CD4-positive, alpha-beta T cell (primary cell): ENCODE measurements at regions not wholly inside any gene's neighbourhood (a gene's known extent, or its start where the extent isn't known, plus 50 kb on each side); places are given as distances from the start of the nearest gene placed in this dataset.
"Not testable (repeated sequence)": the region's sequence is repeated elsewhere in the genome, so short reads cannot be mapped to it uniquely, and the experiment has no call there.

Experiments used
- ATAC-seq: fragments of 200-7000 bp; cut with Tn5 transposase; one replicate; pipeline ENCODE4 v1.10.0; 2022; ENCODE audit warnings: mild to moderate bottlenecking; ENCODE audit not compliant: poor library complexity
- CTCF ChIA-PET: fragments of 350-600 bp; sonication (Branson Sonifier 250); formaldehyde crosslinking; loops from one replicate; lab custom pipeline; 2021; ENCODE audit warnings: antibody characterized with exemption, inconsistent platforms; lab: Charles Lee
- POLR2A ChIA-PET: fragments of 350-600 bp; sonication (Branson Sonifier 250); formaldehyde crosslinking; loops from one replicate; lab custom pipeline; 2021; ENCODE audit warnings: antibody characterized with exemption, inconsistent platforms; lab: Charles Lee
- DNase-seq, 14 experiments: peaks; one replicate each; pipeline ENCODE4 v3.0.0-alpha.2; 2013 to 2020; ENCODE audit warnings: mixed read lengths in 2 of 14
- H3K27ac ChIP-seq, 2 donors: one replicate each; pipeline versions ENCODE4 v1.5.1 to v1.7.0; 2013; ENCODE audit warnings: low read length in 2 of 2, low read depth in 1 of 2, mild to moderate bottlenecking in 1 of 2
- H3K27me3 ChIP-seq, 2 experiments: 1 replicate in 1 of 2; 2 replicates in 1 of 2; pipeline versions ENCODE4 v1.6.1 to v1.7.0; 2013; ENCODE audit warnings: low read length in 2 of 2, control low read depth in 1 of 2, mild to moderate bottlenecking in 1 of 2, moderate library complexity in 1 of 2; ENCODE audit not compliant: insufficient read depth in 2 of 2, control insufficient read depth in 1 of 2
- H3K36me3 ChIP-seq: one replicate; pipeline ENCODE4 v1.6.1; 2013; ENCODE audit warnings: low read length, control low read depth; ENCODE audit not compliant: insufficient read depth
- H3K4me1 ChIP-seq: one replicate; pipeline ENCODE4 v1.6.1; 2013; ENCODE audit warnings: low read length, control low read depth; ENCODE audit not compliant: insufficient read depth
- H3K4me3 ChIP-seq: one replicate; pipeline ENCODE4 v1.5.1; 2013; ENCODE audit warnings: mild to moderate bottlenecking, low read length, moderate library complexity
- H3K9me3 ChIP-seq, 2 experiments: 1 replicate in 1 of 2; 2 replicates in 1 of 2; pipeline versions ENCODE4 v1.6.1 to v1.7.0; 2013; ENCODE audit warnings: low read length in 2 of 2, mild to moderate bottlenecking in 2 of 2, control low read depth in 1 of 2, moderate library complexity in 1 of 2; ENCODE audit not compliant: control insufficient read depth in 1 of 2, insufficient read depth in 1 of 2
- H3K27ac Mint-ChIP-seq: one replicate; pipeline ENCODE4 v1.8.0; 2020; ENCODE audit warnings: mixed read lengths
- H3K27me3 Mint-ChIP-seq: one replicate; pipeline ENCODE4 v1.8.0; 2021; ENCODE audit warnings: mixed read lengths
- H3K36me3 Mint-ChIP-seq: one replicate; pipeline ENCODE4 v1.8.0; 2021; ENCODE audit warnings: low read depth, mixed read lengths
- H3K4me1 Mint-ChIP-seq: one replicate; pipeline ENCODE4 v1.8.0; 2021; ENCODE audit warnings: low read depth, mixed read lengths
- H3K4me3 Mint-ChIP-seq: one replicate; pipeline ENCODE4 v1.8.0; 2020; ENCODE audit warnings: mild to moderate bottlenecking, mixed read lengths
- H3K9me3 Mint-ChIP-seq: one replicate; pipeline ENCODE4 v1.8.0; 2020; ENCODE audit warnings: mixed read lengths
- CTCF ChIP-seq: fragments of 200-600 bp; IDR thresholded peaks from one replicate; pipeline ENCODE4 v1.8.0; 2022; ENCODE audit warnings: antibody characterized with exemption, mild to moderate bottlenecking
- intact Hi-C, 2 experiments: fragments of 100-400 bp; cut with DNase I in 1 of 2; cut with micrococcal nuclease in 1 of 2; formaldehyde crosslinking; loops; one replicate each; pipeline versions ENCODE4 v1.15.1 to v1.9.0; 2023 to 2025; cut with DNase I, micrococcal nuclease

- H3K36me3 ChIP-seq, CTCF ChIA-PET, H3K27me3 Mint-ChIP-seq, H3K27ac Mint-ChIP-seq, POLR2A ChIA-PET, H3K27me3 ChIP-seq, intact Hi-C loops, H3K4me3 Mint-ChIP-seq, H3K4me1 ChIP-seq, ATAC-seq, H3K27ac ChIP-seq, H3K36me3 Mint-ChIP-seq, H3K4me1 Mint-ChIP-seq, H3K4me3 ChIP-seq: not testable (repeated sequence)
- peaks cover 15% of the 10 kb centered on the region for H3K9me3 Mint-ChIP-seq
- H3K9me3 ChIP-seq = peaks cover 0 to 12% of the 10 kb centered on the region in 2 experiments
- peak in 2 of 14 experiments; percentile 18 to 30 for DNase-seq
Observed at GRCh38 chr21:10270211-10270610, 251.2 kb upstream of the TPTE start.

GRCh38 chr21:10271666-10272207, 249.6 kb upstream of the TPTE start:
- H3K27me3 Mint-ChIP-seq, H3K4me3 Mint-ChIP-seq, intact Hi-C loops, POLR2A ChIA-PET, H3K4me1 ChIP-seq, ATAC-seq, H3K36me3 ChIP-seq, H3K36me3 Mint-ChIP-seq, H3K27me3 ChIP-seq, H3K27ac Mint-ChIP-seq, H3K4me3 ChIP-seq, H3K4me1 Mint-ChIP-seq, H3K27ac ChIP-seq, CTCF ChIA-PET: not testable (repeated sequence)
- H3K9me3 ChIP-seq = peaks cover 0 to 12% of the 10 kb centered on the region in 2 experiments
- peak in 1 of 14 experiments; percentile 2 for DNase-seq
- peaks cover 15% of the 10 kb centered on the region for H3K9me3 Mint-ChIP-seq

- peaks cover 15% of the 10 kb centered on the region for H3K9me3 Mint-ChIP-seq
- intact Hi-C loops = no loop called here
- DNase-seq (peak in 2 of 14 experiments; percentile 4 to 25), ATAC-seq (peak; percentile 32)
- no peak for TF ChIP-seq CTCF
- H3K36me3 Mint-ChIP-seq = peaks cover 5% of the 10 kb centered on the region
- H3K4me1 Mint-ChIP-seq = no peaks in the 10 kb centered on the region
- Histone ChIP-seq H3K36me3 (no peaks in the 10 kb centered on the region), H3K4me3 (no peak overlapping the region), H3K9me3 (peaks cover 0 to 12% of the 10 kb centered on the region in 2 experiments), H3K27ac (no peak overlapping the region), H3K4me1 (no peaks in the 10 kb centered on the region), H3K27me3 (no peaks in the 10 kb centered on the region)
- no peak overlapping the region for H3K4me3 Mint-ChIP-seq
- ChIA-PET POLR2A (no interaction called here), CTCF (no interaction called here)
- no peak overlapping the region for H3K27ac Mint-ChIP-seq
- H3K27me3 Mint-ChIP-seq = no peaks in the 10 kb centered on the region
Observed at GRCh38 chr21:10272216-10272615, 249.2 kb upstream of the TPTE start.

GRCh38 chr21:10273196-10273595, 248.2 kb upstream of the TPTE start:
- H3K9me3 Mint-ChIP-seq = peaks cover 15% of the 10 kb centered on the region
- Histone ChIP-seq H3K4me3 (no peak overlapping the region), H3K27ac (no peak overlapping the region), H3K9me3 (peaks cover 0 to 12% of the 10 kb centered on the region in 2 experiments), H3K4me1 (no peaks in the 10 kb centered on the region), H3K36me3 (no peaks in the 10 kb centered on the region), H3K27me3 (no peaks in the 10 kb centered on the region)
- H3K27me3 Mint-ChIP-seq = no peaks in the 10 kb centered on the region
- no peaks in the 10 kb centered on the region for H3K4me1 Mint-ChIP-seq
- no peak overlapping the region for H3K27ac Mint-ChIP-seq
- TF ChIP-seq CTCF = no peak
- H3K4me3 Mint-ChIP-seq = no peak overlapping the region
- intact Hi-C loops = no loop called here
- DNase-seq (no peak), ATAC-seq (no peak)
- H3K36me3 Mint-ChIP-seq = peaks cover 5% of the 10 kb centered on the region
- ChIA-PET POLR2A (no interaction called here), CTCF (no interaction called here)

GRCh38 chr21:10273794-10274338, 247.5 kb upstream of the TPTE start:
- H3K4me3 Mint-ChIP-seq, H3K36me3 Mint-ChIP-seq, intact Hi-C loops, H3K4me1 ChIP-seq, POLR2A ChIA-PET, H3K36me3 ChIP-seq, H3K27me3 ChIP-seq, CTCF ChIA-PET, H3K4me3 ChIP-seq, ATAC-seq, H3K27ac ChIP-seq, H3K4me1 Mint-ChIP-seq, H3K27ac Mint-ChIP-seq, H3K27me3 Mint-ChIP-seq: not testable (repeated sequence)
- H3K9me3 Mint-ChIP-seq = peaks cover 15% of the 10 kb centered on the region
- DNase-seq = peak in 1 of 14 experiments; percentile 2
- peaks cover 0 to 12% of the 10 kb centered on the region in 2 experiments for H3K9me3 ChIP-seq
